Type B pancreatic cell (in vitro differentiated cells): ENCODE measurements at regions not wholly inside any gene's neighbourhood (a gene's known extent, or its start where the extent isn't known, plus 50 kb on each side); places are given as distances from the start of the nearest gene placed in this dataset.

ENCODE experiments used
- DNase-seq: peaks from one replicate; pipeline ENCODE4 v3.0.0; 2021; ENCODE audit warnings: mixed read lengths; ENCODE audit not compliant: unreplicated experiment; ENCODE audit errors: extremely low spot score
- H3K27ac Mint-ChIP-seq: 2 replicates; pipeline ENCODE4 v1.8.0; 2021; ENCODE audit warnings: mild to moderate bottlenecking, mixed read lengths
- H3K27me3 Mint-ChIP-seq: 2 replicates; pipeline ENCODE4 v1.8.0; 2021; ENCODE audit warnings: mixed read lengths
- H3K36me3 Mint-ChIP-seq: 2 replicates; pipeline ENCODE4 v1.8.0; 2021; ENCODE audit warnings: mixed read lengths
- H3K4me1 Mint-ChIP-seq: one replicate; pipeline ENCODE4 v1.8.0; 2021; ENCODE audit warnings: mixed read lengths; ENCODE audit not compliant: unreplicated experiment
- H3K4me3 Mint-ChIP-seq: 2 replicates; pipeline ENCODE4 v1.8.0; 2021; ENCODE audit warnings: mild to moderate bottlenecking, mixed read lengths
- H3K9me3 Mint-ChIP-seq: 2 replicates; pipeline ENCODE4 v1.8.0; 2021; ENCODE audit warnings: mixed read lengths
- CTCF ChIP-seq: fragments of 200-600 bp; sonication (generic); conservative IDR thresholded peaks from 2 replicates; pipeline ENCODE4 v1.5.0; 2021; ENCODE audit warnings: antibody characterized with exemption, mild to moderate bottlenecking

DNA sequence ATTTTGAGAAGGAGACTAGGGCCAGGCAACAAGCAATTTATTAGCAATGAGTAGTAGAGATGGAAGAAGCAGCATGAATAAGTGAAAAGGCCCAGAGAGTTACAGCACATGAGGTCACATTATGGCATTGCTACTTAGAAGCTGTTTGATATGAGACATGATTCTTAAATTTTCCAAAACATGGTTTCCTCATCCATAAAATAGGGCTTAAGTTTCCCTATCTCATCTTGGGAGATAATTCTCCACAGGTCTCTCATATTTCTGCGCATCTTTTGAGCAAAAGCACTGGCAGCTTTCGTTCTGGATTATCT is 656.1 kb downstream of the EPHA7 start:
- H3K36me3 Mint-ChIP-seq = no peaks in the 10 kb centered on the region
- no peaks in the 10 kb centered on the region for H3K9me3 Mint-ChIP-seq
- H3K4me3 Mint-ChIP-seq = no peak overlapping the region
- no peak for TF ChIP-seq CTCF
- H3K4me1 Mint-ChIP-seq = peaks cover 14% of the 10 kb centered on the region
- H3K27me3 Mint-ChIP-seq = no peaks in the 10 kb centered on the region
- no peak overlapping the region for H3K27ac Mint-ChIP-seq
- no peak for DNase-seq

DNA sequence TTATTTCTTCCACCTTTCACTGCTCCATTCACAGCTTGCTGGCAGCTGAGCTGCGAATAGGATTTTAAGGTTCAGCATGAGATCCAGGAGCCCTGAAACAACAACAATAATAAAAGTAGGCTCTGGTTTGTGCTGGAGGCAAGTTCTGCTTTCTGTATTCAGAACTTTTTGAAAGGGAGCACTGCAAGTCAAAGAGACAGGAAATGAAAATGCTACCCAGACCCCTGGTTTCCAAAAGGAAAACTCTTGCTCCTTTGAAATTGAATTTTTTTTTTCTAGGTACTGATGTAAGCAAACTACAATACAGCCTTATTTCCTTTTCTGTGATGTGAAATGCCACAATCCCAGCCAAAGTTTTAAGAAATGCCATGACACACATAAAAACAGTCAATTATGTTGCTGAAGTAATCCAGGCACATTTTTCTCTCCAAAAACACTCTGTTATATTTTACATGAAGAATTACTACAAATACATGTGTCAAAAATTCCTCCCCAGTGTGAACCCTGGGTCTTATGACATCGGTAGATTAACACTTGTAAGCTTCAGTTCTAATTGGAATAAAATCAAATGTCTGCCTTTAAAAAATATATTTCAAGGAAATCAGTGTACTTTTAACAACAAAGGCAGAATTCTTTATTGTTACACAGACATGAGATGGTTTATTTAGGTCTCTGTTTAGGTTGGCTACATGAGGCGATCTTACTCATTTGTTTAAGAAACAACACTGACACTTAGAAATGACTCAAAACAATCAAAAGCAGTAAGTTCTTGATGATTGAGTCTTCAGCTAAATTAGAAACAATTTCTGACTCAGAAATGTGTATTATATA is 656.7 kb downstream of the EPHA7 start:
- H3K27ac Mint-ChIP-seq = no peak overlapping the region

DNA sequence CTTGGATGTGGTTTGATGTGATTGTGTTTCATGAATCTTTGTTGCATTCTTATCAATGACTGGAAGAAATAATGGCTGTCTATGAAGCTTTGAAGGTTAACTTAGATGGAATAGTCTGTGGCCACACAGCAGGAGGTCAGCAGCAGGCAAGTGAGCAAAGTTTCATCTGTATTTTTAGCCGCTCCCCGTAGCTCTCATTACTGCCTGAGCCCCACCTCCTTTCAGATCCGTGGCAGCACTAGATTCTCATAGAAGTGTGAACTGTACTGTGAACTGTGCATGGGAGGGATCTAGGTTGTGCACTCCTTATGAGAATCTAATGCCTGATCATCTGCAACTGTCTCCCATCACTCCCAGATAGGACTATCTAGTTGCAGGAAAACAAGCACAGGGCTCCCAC is 660.2 kb downstream of the EPHA7 start:
- peaks cover 14% of the 10 kb centered on the region for H3K4me1 Mint-ChIP-seq
- DNase-seq = no peak

More for the DNA sequence above, 656.7 kb downstream of the EPHA7 start:
- no peak for DNase-seq
- TF ChIP-seq CTCF = no peak
- Mint-ChIP-seq H3K4me3 (no peak overlapping the region), H3K27me3 (no peaks in the 10 kb centered on the region), H3K9me3 (no peaks in the 10 kb centered on the region), H3K36me3 (no peaks in the 10 kb centered on the region), H3K4me1 (peaks cover 14% of the 10 kb centered on the region)

DNA sequence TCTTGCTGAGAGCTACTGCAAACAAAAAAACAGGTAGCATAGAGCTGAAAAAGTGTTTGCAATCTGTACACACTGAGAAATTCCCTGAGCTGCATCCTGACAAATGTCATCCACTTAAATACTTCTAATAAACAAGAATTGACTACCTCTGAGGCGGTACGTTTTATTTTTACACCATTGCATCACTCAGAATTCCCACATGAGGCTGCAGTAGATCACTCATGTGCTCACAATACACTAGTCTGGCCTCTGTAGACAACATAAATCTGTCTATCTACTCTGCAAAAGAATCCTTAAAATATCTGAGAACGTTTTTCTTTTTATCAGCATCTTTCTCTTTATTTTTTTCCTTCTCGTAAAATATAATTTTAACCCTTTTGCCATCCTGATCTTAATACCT is 661.4 kb downstream of the EPHA7 start:
- no peak for DNase-seq
- H3K27me3 Mint-ChIP-seq = no peaks in the 10 kb centered on the region
- H3K4me3 Mint-ChIP-seq = no peak overlapping the region
- no peak overlapping the region for H3K27ac Mint-ChIP-seq
- TF ChIP-seq CTCF = no peak
- H3K36me3 Mint-ChIP-seq = no peaks in the 10 kb centered on the region
- H3K4me1 Mint-ChIP-seq = peaks cover 6% of the 10 kb centered on the region
- H3K9me3 Mint-ChIP-seq = no peaks in the 10 kb centered on the region

More for the DNA sequence above, 660.2 kb downstream of the EPHA7 start:
- no peak for TF ChIP-seq CTCF
- Mint-ChIP-seq H3K27me3 (no peaks in the 10 kb centered on the region), H3K9me3 (no peaks in the 10 kb centered on the region), H3K36me3 (no peaks in the 10 kb centered on the region), H3K27ac (no peak overlapping the region), H3K4me3 (no peak overlapping the region)

DNA sequence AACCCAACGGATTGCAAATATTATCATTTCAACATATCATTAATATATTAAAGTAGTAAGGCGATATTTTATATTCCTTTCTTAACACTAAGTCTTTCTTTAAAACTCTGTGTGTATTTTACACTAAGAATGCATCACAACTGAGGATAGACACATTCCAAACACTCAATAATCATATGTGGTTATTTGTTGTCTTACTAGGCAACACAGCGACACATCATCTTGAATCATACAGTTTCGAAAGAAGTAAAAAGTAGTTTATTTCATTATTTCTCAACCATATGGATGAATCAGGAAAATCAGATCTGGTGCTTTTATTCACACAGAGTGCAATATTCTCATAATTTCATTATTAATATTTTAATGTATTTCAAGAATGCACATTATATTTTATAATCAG is 662.4 kb downstream of the EPHA7 start:
- peaks cover 10% of the 10 kb centered on the region for H3K9me3 Mint-ChIP-seq
- no peak overlapping the region for H3K4me3 Mint-ChIP-seq
- H3K27ac Mint-ChIP-seq = no peak overlapping the region
- no peak for TF ChIP-seq CTCF
- peaks cover 6% of the 10 kb centered on the region for H3K4me1 Mint-ChIP-seq
- H3K27me3 Mint-ChIP-seq = no peaks in the 10 kb centered on the region
- no peaks in the 10 kb centered on the region for H3K36me3 Mint-ChIP-seq
- no peak for DNase-seq
